B cell (primary cell): ENCODE measurements at regions not wholly inside any gene's neighbourhood (a gene's known extent, or its start where the extent isn't known, plus 50 kb on each side); places are given as distances from the start of the nearest gene placed in this dataset.
"Not testable (repeated sequence)": the region's sequence is repeated elsewhere in the genome, so short reads cannot be mapped to it uniquely, and the experiment has no call there.

ENCODE experiments used
- ATAC-seq: fragments of 200-7000 bp; cut with Tn5 transposase; one replicate; pipeline ENCODE4 v1.10.0; 2021; ENCODE audit warnings: low read depth, mild to moderate bottlenecking, moderate number of reproducible peaks, moderate library complexity
- CTCF ChIA-PET: fragments of 350-600 bp; sonication (Branson Sonifier 250); formaldehyde crosslinking; loops from one replicate; lab custom pipeline; 2021; ENCODE audit warnings: antibody characterized with exemption, inconsistent platforms; lab: Charles Lee
- POLR2A ChIA-PET: fragments of 350-600 bp; sonication (Branson Sonifier 250); formaldehyde crosslinking; loops from one replicate; lab custom pipeline; 2021; ENCODE audit warnings: antibody characterized with exemption; lab: Charles Lee
- DNase-seq: peaks from one replicate; pipeline ENCODE4 v3.0.0; 2013
- H2AFZ ChIP-seq: 2 replicates; pipeline ENCODE4 v1.6.1; 2012; ENCODE audit warnings: mild to moderate bottlenecking, low read depth, low read length; ENCODE audit not compliant: insufficient read depth, poor library complexity, severe bottlenecking
- H3K27ac ChIP-seq, 2 donors: 1 replicate in 1 of 2; 2 replicates in 1 of 2; pipeline ENCODE4 v1.5.1; 2012 to 2013; ENCODE audit warnings: low read length in 2 of 2, mild to moderate bottlenecking in 2 of 2, moderate library complexity in 1 of 2
- H3K27me3 ChIP-seq, 4 experiments: fragments of 200-600 bp in 1 of 4; sonication (generic) in 1 of 4; replicated peaks in 1 of 4; 1 replicate in 2 of 4; 2 replicates in 2 of 4; pipeline versions ENCODE4 v1.6.1 to v1.7.0; 2013 to 2016; ENCODE audit warnings: low read length in 3 of 4, mild to moderate bottlenecking in 2 of 4, mixed read lengths in 1 of 4, moderate library complexity in 1 of 4; ENCODE audit not compliant: insufficient read depth in 4 of 4, control insufficient read depth in 3 of 4; ENCODE audit errors: control extremely low read depth in 1 of 4
- H3K36me3 ChIP-seq, 2 experiments: replicated peaks in 1 of 2; 1 replicate in 1 of 2; 2 replicates in 1 of 2; pipeline versions ENCODE4 v1.6.1 to v1.7.1; 2013; ENCODE audit warnings: low read length in 1 of 2; ENCODE audit not compliant: insufficient read depth in 2 of 2, control insufficient read depth in 1 of 2; ENCODE audit errors: control extremely low read depth in 1 of 2, extremely low read depth in 1 of 2
- H3K4me1 ChIP-seq, 2 donors: fragments of 200-600 bp in 1 of 2; sonication (generic) in 1 of 2; 1 replicate in 1 of 2; 2 replicates in 1 of 2; pipeline versions ENCODE4 v1.5.1 to v1.6.1; 2013 to 2017; ENCODE audit warnings: low read length in 2 of 2; ENCODE audit not compliant: control insufficient read depth in 2 of 2, insufficient read depth in 2 of 2
- H3K4me2 ChIP-seq: replicated peaks from 2 replicates; pipeline ENCODE3; 2012; ENCODE audit warnings: mild to moderate bottlenecking, low read depth, low read length; ENCODE audit not compliant: poor library complexity, severe bottlenecking
- H3K4me3 ChIP-seq, 5 experiments: fragments of 200-600 bp in 1 of 5; sonication (generic) in 1 of 5; 1 replicate in 3 of 5; 2 replicates in 2 of 5; pipeline versions ENCODE4 v1.5.1 to v1.7.0; 2011 to 2016; ENCODE audit warnings: low read length in 4 of 5, mild to moderate bottlenecking in 4 of 5, low read depth in 2 of 5, control low read depth in 1 of 5, moderate library complexity in 1 of 5; ENCODE audit not compliant: insufficient read depth in 1 of 5; ENCODE audit errors: control extremely low read depth in 1 of 5, extremely low read depth in 1 of 5
- H3K79me2 ChIP-seq: fragments of 200-600 bp; sonication (generic); one replicate; pipeline ENCODE4 v1.6.0; 2016; ENCODE audit warnings: low read length; ENCODE audit not compliant: control insufficient read depth, insufficient read depth
- H3K9ac ChIP-seq: fragments of 200-600 bp; sonication (generic); 2 replicates; pipeline ENCODE4 v1.6.1; 2017; ENCODE audit warnings: mild to moderate bottlenecking, low read length, moderate library complexity
- H3K9me3 ChIP-seq, 3 donors: one replicate each; pipeline versions ENCODE4 v1.6.1 to v1.7.1; 2013; ENCODE audit warnings: low read length in 2 of 3; ENCODE audit not compliant: control insufficient read depth in 2 of 3, insufficient read depth in 1 of 3; ENCODE audit errors: control extremely low read depth in 1 of 3
- H4K20me1 ChIP-seq: 2 replicates; pipeline ENCODE4 v1.6.0; 2012; ENCODE audit warnings: mild to moderate bottlenecking, low read length; ENCODE audit not compliant: insufficient read depth, control insufficient read depth, poor library complexity, severe bottlenecking
- H3K27ac Mint-ChIP-seq: one replicate; pipeline ENCODE4 v1.8.0; 2021; ENCODE audit warnings: mixed read lengths
- H3K27me3 Mint-ChIP-seq: one replicate; pipeline ENCODE4 v1.8.0; 2021; ENCODE audit warnings: mixed read lengths
- H3K4me1 Mint-ChIP-seq: one replicate; pipeline ENCODE4 v1.8.0; 2021; ENCODE audit warnings: mixed read lengths
- H3K4me3 Mint-ChIP-seq: one replicate; pipeline ENCODE4 v1.8.0; 2021; ENCODE audit warnings: mixed read lengths
- H3K9me3 Mint-ChIP-seq: one replicate; pipeline ENCODE4 v1.8.0; 2022; ENCODE audit warnings: mixed read lengths; ENCODE audit not compliant: insufficient read depth
- EZH2 ChIP-seq: IDR thresholded peaks from 2 replicates; pipeline ENCODE4 v1.6.1; 2012; ENCODE audit warnings: borderline replicate concordance, low read depth, mild to moderate bottlenecking, moderate library complexity, low read length; ENCODE audit not compliant: insufficient read depth, poor library complexity, severe bottlenecking
- WGBS: methylation state at CpG from one replicate; pipeline ENCODE4 v1.1.5; 2013; ENCODE audit warnings: missing lambda C conversion rate; ENCODE audit not compliant: insufficient coverage; 5-methylcytosine and 5-hydroxymethylcytosine counted together
- intact Hi-C: fragments of 100-400 bp; cut with micrococcal nuclease; formaldehyde crosslinking; loops from one replicate; pipeline ENCODE4 v1.10.0; 2022
- TF ChIP-seq, protein P1 (sequence below): fragments of 200-600 bp; IDR thresholded peaks from one replicate; pipeline ENCODE4 v1.8.0; 2022; ENCODE audit warnings: antibody characterized with exemption, mild to moderate bottlenecking

DNA sequence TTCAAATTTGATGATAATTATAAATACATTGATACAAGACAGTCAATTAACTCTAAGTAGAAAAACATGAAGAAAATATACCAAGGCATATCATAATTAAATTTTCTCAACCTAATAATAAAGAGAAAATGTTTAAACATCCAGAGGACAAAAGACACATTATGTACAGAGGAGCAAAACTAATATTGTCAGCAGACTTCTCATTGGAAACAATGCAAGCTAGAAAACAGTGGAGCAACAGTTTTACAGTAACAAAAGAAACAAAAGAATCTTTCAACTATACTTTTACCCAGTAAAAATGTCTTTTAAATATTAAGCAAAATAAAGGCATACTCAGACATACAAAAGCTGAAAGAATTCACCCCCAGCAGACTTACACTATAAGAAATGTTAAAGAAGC is 238.0 kb downstream of the TMA16 start:
- no peak overlapping the region for H2AFZ ChIP-seq
- H3K9me3 ChIP-seq, result peaks cover 0 to 5% (median 0%) of the 10 kb centered on the region in 3 donors
- no peak overlapping the region for H3K27ac Mint-ChIP-seq
- H3K4me3 ChIP-seq, result no peak overlapping the region
- no peak overlapping the region for H3K4me2 ChIP-seq
- H3K9me3 Mint-ChIP-seq, result no peaks in the 10 kb centered on the region
- no peaks in the 10 kb centered on the region for H3K79me2 ChIP-seq
- DNase-seq (no peak), ATAC-seq (no peak)
- H4K20me1 ChIP-seq, result no peaks in the 10 kb centered on the region
- H3K4me3 Mint-ChIP-seq, result no peak overlapping the region
- POLR2A ChIA-PET, result no interaction called here
- no peaks in the 10 kb centered on the region for H3K36me3 ChIP-seq
- intact Hi-C loops, result no loop called here
- peaks cover 0 to 5% (median 0%) of the 10 kb centered on the region in 4 experiments for H3K27me3 ChIP-seq
- TF ChIP-seq, protein P1, sequence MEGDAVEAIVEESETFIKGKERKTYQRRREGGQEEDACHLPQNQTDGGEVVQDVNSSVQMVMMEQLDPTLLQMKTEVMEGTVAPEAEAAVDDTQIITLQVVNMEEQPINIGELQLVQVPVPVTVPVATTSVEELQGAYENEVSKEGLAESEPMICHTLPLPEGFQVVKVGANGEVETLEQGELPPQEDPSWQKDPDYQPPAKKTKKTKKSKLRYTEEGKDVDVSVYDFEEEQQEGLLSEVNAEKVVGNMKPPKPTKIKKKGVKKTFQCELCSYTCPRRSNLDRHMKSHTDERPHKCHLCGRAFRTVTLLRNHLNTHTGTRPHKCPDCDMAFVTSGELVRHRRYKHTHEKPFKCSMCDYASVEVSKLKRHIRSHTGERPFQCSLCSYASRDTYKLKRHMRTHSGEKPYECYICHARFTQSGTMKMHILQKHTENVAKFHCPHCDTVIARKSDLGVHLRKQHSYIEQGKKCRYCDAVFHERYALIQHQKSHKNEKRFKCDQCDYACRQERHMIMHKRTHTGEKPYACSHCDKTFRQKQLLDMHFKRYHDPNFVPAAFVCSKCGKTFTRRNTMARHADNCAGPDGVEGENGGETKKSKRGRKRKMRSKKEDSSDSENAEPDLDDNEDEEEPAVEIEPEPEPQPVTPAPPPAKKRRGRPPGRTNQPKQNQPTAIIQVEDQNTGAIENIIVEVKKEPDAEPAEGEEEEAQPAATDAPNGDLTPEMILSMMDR, result no peak
- no peak for TF ChIP-seq EZH2
- H3K27me3 Mint-ChIP-seq, result peaks cover 22% of the 10 kb centered on the region
- CTCF ChIA-PET, result no interaction called here
- H3K4me1 ChIP-seq, result no peaks in the 10 kb centered on the region
- H3K4me1 Mint-ChIP-seq, result no peaks in the 10 kb centered on the region
- H3K9ac ChIP-seq, result no peak overlapping the region
- no peak overlapping the region for H3K27ac ChIP-seq

DNA sequence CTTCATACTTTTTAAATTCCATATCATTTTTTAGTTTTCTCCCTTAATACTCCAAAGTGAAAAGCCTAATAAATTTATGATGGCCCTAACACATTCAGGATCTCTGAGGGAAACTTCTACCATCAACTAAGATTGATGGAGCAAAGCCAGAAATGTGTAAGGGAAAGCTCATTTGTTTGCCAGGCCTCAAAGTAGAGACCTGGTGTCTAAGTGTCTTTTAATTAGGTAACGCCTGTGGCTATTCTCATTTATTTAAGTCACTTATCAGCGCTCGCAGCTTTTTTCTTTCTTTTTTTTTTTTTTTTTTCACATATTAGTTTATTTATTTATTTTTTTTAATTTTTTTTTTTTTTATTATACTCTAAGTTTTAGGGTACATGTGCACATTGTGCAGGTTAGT is 242.4 kb downstream of the TMA16 start:
- Mint-ChIP-seq H3K4me1 (no peaks in the 10 kb centered on the region), H3K9me3 (no peaks in the 10 kb centered on the region), H3K27ac (no peak overlapping the region), H3K4me3 (no peak overlapping the region), H3K27me3 (no peaks in the 10 kb centered on the region)
- no peak overlapping the region for H3K4me2 ChIP-seq
- peaks cover 0 to 1% (median 0%) of the 10 kb centered on the region in 3 donors for H3K9me3 ChIP-seq
- DNase-seq (no peak), ATAC-seq (no peak)
- H4K20me1 ChIP-seq, result no peaks in the 10 kb centered on the region
- no peak overlapping the region for H2AFZ ChIP-seq
- no CpG with 5 or more reads among the region's 3 CpGs for WGBS
- no peaks in the 10 kb centered on the region for H3K79me2 ChIP-seq
- ChIA-PET CTCF (no interaction called here), POLR2A (no interaction called here)
- no peaks in the 10 kb centered on the region for H3K27me3 ChIP-seq
- H3K4me1 ChIP-seq, result no peaks in the 10 kb centered on the region
- H3K9ac ChIP-seq, result no peak overlapping the region
- H3K27ac ChIP-seq, result no peak overlapping the region
- TF ChIP-seq EZH2, result no peak
- TF ChIP-seq, protein P1, result no peak
- H3K36me3 ChIP-seq, result no peaks in the 10 kb centered on the region
- H3K4me3 ChIP-seq, result no peak overlapping the region
- intact Hi-C loops, result loop anchor here (5.0 kb wide), 1 partner anchor 35 kb away; no protein-coding TSS in a partner anchor

DNA sequence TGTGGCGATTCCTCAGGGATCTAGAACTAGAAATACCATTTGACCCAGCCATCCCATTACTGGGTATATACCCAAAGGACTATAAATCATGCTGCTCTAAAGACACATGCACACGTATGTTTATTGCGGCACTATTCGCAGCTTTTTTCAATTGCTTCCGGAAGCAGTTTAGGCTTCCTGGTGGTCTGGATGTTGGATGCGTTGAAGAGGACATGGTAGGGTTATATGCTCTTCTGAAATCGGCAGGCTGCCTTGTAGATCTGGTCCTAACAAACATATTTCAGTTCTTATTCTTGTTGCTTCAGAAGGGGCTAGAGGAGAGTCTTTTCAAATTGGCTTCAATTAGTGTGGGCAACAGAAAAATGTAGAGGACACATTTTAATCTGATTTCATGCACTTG is 243.4 kb downstream of the TMA16 start:
- H3K27ac Mint-ChIP-seq, POLR2A ChIA-PET: not testable (repeated sequence)
- WGBS, result no CpG with 5 or more reads among the region's 7 CpGs

More for the DNA sequence above, 243.4 kb downstream of the TMA16 start:
- H3K4me1 Mint-ChIP-seq, H4K20me1 ChIP-seq, H3K4me2 ChIP-seq, H2AFZ ChIP-seq, H3K27ac ChIP-seq, H3K4me3 Mint-ChIP-seq, H3K9me3 ChIP-seq, H3K4me3 ChIP-seq, H3K4me1 ChIP-seq, H3K27me3 ChIP-seq, H3K79me2 ChIP-seq, H3K9ac ChIP-seq, DNase-seq, ATAC-seq, H3K36me3 ChIP-seq, H3K27me3 Mint-ChIP-seq, H3K9me3 Mint-ChIP-seq, CTCF ChIA-PET: not testable (repeated sequence)
- intact Hi-C loops, result loop anchor here (5.0 kb wide), 1 partner anchor 36 kb away; no protein-coding TSS in a partner anchor
